ENCODE measurements at regions not wholly inside any gene's neighbourhood (a gene's known extent, or its start where the extent isn't known, plus 50 kb on each side); places are given as distances from the start of the nearest gene placed in this dataset.

DNA sequence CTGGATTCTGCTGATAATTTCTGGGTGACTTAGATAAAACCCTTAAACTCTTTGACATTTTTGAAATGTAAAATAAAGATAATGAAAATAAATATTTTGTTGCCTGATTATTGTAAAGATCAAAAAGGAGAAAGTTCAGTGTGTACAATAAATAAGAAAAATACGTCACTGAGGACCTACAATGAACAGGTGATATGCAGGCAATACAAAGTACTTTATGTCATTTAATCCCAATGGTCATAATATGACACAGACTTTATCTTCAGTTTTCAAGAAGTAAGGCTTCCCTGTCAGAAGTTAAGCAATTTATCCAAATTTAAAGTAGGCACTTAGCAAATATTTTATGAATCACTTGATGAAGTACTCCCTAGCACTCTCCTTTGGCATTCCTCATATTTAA is 532.8 kb downstream of the GBA3 start:
- TF ChIP-seq, protein P1, sequence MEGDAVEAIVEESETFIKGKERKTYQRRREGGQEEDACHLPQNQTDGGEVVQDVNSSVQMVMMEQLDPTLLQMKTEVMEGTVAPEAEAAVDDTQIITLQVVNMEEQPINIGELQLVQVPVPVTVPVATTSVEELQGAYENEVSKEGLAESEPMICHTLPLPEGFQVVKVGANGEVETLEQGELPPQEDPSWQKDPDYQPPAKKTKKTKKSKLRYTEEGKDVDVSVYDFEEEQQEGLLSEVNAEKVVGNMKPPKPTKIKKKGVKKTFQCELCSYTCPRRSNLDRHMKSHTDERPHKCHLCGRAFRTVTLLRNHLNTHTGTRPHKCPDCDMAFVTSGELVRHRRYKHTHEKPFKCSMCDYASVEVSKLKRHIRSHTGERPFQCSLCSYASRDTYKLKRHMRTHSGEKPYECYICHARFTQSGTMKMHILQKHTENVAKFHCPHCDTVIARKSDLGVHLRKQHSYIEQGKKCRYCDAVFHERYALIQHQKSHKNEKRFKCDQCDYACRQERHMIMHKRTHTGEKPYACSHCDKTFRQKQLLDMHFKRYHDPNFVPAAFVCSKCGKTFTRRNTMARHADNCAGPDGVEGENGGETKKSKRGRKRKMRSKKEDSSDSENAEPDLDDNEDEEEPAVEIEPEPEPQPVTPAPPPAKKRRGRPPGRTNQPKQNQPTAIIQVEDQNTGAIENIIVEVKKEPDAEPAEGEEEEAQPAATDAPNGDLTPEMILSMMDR (IDR thresholded peaks at IDR 0.05; ENCODE audit: poor library complexity, severe bottlenecking), result no peak
- TF ChIP-seq, protein P2, sequence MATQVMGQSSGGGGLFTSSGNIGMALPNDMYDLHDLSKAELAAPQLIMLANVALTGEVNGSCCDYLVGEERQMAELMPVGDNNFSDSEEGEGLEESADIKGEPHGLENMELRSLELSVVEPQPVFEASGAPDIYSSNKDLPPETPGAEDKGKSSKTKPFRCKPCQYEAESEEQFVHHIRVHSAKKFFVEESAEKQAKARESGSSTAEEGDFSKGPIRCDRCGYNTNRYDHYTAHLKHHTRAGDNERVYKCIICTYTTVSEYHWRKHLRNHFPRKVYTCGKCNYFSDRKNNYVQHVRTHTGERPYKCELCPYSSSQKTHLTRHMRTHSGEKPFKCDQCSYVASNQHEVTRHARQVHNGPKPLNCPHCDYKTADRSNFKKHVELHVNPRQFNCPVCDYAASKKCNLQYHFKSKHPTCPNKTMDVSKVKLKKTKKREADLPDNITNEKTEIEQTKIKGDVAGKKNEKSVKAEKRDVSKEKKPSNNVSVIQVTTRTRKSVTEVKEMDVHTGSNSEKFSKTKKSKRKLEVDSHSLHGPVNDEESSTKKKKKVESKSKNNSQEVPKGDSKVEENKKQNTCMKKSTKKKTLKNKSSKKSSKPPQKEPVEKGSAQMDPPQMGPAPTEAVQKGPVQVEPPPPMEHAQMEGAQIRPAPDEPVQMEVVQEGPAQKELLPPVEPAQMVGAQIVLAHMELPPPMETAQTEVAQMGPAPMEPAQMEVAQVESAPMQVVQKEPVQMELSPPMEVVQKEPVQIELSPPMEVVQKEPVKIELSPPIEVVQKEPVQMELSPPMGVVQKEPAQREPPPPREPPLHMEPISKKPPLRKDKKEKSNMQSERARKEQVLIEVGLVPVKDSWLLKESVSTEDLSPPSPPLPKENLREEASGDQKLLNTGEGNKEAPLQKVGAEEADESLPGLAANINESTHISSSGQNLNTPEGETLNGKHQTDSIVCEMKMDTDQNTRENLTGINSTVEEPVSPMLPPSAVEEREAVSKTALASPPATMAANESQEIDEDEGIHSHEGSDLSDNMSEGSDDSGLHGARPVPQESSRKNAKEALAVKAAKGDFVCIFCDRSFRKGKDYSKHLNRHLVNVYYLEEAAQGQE (IDR thresholded peaks at IDR 0.05; ENCODE audit: borderline replicate concordance), result no peak
- TF ChIP-seq POLR2AphosphoS5 (IDR thresholded peaks at IDR 0.05), result no peak
- TF ChIP-seq SMC3 (conservative IDR thresholded peaks at IDR 0.05; ENCODE audit: poor library complexity), result no peak

Data from neural cell (in vitro differentiated cells).